ENCODE measurements at regions not wholly inside any gene's neighbourhood (a gene's known extent, or its start where the extent isn't known, plus 50 kb on each side); places are given as distances from the start of the nearest gene placed in this dataset.

GRCh38 chr4:188197566-188197965, 58.3 kb downstream of the TRIML1 start:
- no peak overlapping the region for H3K4me3 ChIP-seq (ENCODE audit: low read depth, low read length)
- DNase-seq (ENCODE audit: low read depth) = no peak
- TF ChIP-seq CTCF (conservative IDR thresholded peaks at IDR 0.05; ENCODE audit: low read depth, low read length) = no peak

GRCh38 chr4:188198982-188199792, 59.9 kb downstream of the TRIML1 start:
- H3K4me3 ChIP-seq (ENCODE audit: low read depth, low read length) = no peak overlapping the region
- no peak for DNase-seq (ENCODE audit: low read depth)
- no peak for TF ChIP-seq CTCF (conservative IDR thresholded peaks at IDR 0.05; ENCODE audit: low read depth, low read length)

GRCh38 chr4:188201851-188202250, 62.6 kb downstream of the TRIML1 start:
- no peak for DNase-seq (ENCODE audit: low read depth)
- no peak overlapping the region for H3K4me3 ChIP-seq (ENCODE audit: low read depth, low read length)
- no peak for TF ChIP-seq CTCF (conservative IDR thresholded peaks at IDR 0.05; ENCODE audit: low read depth, low read length)

- no peak for DNase-seq (ENCODE audit: low read depth)
- H3K4me3 ChIP-seq (ENCODE audit: low read depth, low read length) = no peak overlapping the region
- no peak for TF ChIP-seq CTCF (conservative IDR thresholded peaks at IDR 0.05; ENCODE audit: low read depth, low read length)
Measured at GRCh38 chr4:188206783-188207182, 67.5 kb downstream of the TRIML1 start.

- no peak overlapping the region for H3K4me3 ChIP-seq (ENCODE audit: low read depth, low read length)
- no peak for TF ChIP-seq CTCF (conservative IDR thresholded peaks at IDR 0.05; ENCODE audit: low read depth, low read length)
- DNase-seq (ENCODE audit: low read depth) = no peak
Measured at GRCh38 chr4:188214861-188215260, 75.6 kb downstream of the TRIML1 start.

- no peak overlapping the region for H3K4me3 ChIP-seq (ENCODE audit: low read depth, low read length)
- no peak for TF ChIP-seq CTCF (conservative IDR thresholded peaks at IDR 0.05; ENCODE audit: low read depth, low read length)
- no peak for DNase-seq (ENCODE audit: low read depth)
Measured at GRCh38 chr4:188218392-188218791, 79.2 kb downstream of the TRIML1 start.

GRCh38 chr4:188220006-188220405, 80.8 kb downstream of the TRIML1 start:
- no peak for DNase-seq (ENCODE audit: low read depth)
- no peak overlapping the region for H3K4me3 ChIP-seq (ENCODE audit: low read depth, low read length)
- no peak for TF ChIP-seq CTCF (conservative IDR thresholded peaks at IDR 0.05; ENCODE audit: low read depth, low read length)
